ENCODE measurements at regions not wholly inside any gene's neighbourhood (a gene's known extent, or its start where the extent isn't known, plus 50 kb on each side); places are given as distances from the start of the nearest gene placed in this dataset.

GRCh38 chr4:156499684-156500083 lies 471.9 kb downstream of the PDGFC start:
- TF ChIP-seq, protein P1, sequence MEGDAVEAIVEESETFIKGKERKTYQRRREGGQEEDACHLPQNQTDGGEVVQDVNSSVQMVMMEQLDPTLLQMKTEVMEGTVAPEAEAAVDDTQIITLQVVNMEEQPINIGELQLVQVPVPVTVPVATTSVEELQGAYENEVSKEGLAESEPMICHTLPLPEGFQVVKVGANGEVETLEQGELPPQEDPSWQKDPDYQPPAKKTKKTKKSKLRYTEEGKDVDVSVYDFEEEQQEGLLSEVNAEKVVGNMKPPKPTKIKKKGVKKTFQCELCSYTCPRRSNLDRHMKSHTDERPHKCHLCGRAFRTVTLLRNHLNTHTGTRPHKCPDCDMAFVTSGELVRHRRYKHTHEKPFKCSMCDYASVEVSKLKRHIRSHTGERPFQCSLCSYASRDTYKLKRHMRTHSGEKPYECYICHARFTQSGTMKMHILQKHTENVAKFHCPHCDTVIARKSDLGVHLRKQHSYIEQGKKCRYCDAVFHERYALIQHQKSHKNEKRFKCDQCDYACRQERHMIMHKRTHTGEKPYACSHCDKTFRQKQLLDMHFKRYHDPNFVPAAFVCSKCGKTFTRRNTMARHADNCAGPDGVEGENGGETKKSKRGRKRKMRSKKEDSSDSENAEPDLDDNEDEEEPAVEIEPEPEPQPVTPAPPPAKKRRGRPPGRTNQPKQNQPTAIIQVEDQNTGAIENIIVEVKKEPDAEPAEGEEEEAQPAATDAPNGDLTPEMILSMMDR (IDR thresholded peaks at IDR 0.05) = no peak
- no peak for TF ChIP-seq POLR2AphosphoS5 (IDR thresholded peaks at IDR 0.05)
- TF ChIP-seq POLR2A (IDR thresholded peaks at IDR 0.05) = no peak
- intact Hi-C loops (cut with DNase I) = no loop called here
- 98% methylated on average over 2 of the region's 2 CpGs for WGBS

DNA sequence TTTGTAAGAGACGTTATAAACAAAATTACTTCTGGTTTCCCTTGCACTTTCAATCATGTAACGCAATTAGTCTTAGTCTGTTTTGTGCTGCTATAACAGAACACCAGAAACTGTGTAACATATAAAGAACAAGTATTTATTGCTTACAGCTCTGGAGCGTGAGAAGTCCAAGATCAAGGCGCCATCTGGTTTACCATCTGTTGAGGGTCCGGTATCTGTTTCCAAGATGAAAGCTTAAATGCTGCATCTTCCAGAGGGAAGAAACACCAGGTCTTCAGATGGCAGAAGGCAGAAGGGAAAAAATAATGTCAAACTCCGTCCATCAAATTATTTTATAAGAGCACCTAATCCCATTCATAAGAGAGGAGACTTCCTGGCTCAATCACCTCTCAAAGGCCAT lies 474.1 kb downstream of the PDGFC start:
- no peaks in the 10 kb centered on the region for H3K36me3 ChIP-seq
- H3K4me1 ChIP-seq (replicated peaks) = no peaks in the 10 kb centered on the region
- no peak for DNase-seq (ENCODE audit: low spot score)
- no peak overlapping the region for H3K4me3 ChIP-seq
- H3K27me3 ChIP-seq (replicated peaks; ENCODE audit: insufficient read depth) = no peaks in the 10 kb centered on the region
- TF ChIP-seq POLR2AphosphoS5 (IDR thresholded peaks at IDR 0.05) (no peak), POLR2A (IDR thresholded peaks at IDR 0.05) (no peak)
- TF ChIP-seq, protein P1 (IDR thresholded peaks at IDR 0.05) = no peak
- no peak overlapping the region for H3K27ac ChIP-seq
- no peaks in the 10 kb centered on the region for H3K9me3 ChIP-seq
- WGBS = 93% methylated on average over 6 of the region's 6 CpGs
- intact Hi-C loops (cut with DNase I) = no loop called here

More at GRCh38 chr4:156499684-156500083, 471.9 kb downstream of the PDGFC start:
- Histone ChIP-seq H3K4me1 (replicated peaks) (no peaks in the 10 kb centered on the region), H3K36me3 (no peaks in the 10 kb centered on the region), H3K27me3 (replicated peaks; ENCODE audit: insufficient read depth) (no peaks in the 10 kb centered on the region), H3K9me3 (no peaks in the 10 kb centered on the region), H3K27ac (no peak overlapping the region), H3K4me3 (no peak overlapping the region)
- DNase-seq (ENCODE audit: low spot score) = no peak

- Histone ChIP-seq H3K4me3 (no peak overlapping the region), H3K36me3 (no peaks in the 10 kb centered on the region), H3K27me3 (replicated peaks; ENCODE audit: insufficient read depth) (no peaks in the 10 kb centered on the region), H3K9me3 (no peaks in the 10 kb centered on the region), H3K27ac (no peak overlapping the region), H3K4me1 (replicated peaks) (no peaks in the 10 kb centered on the region)
- TF ChIP-seq POLR2A (IDR thresholded peaks at IDR 0.05) (no peak), POLR2AphosphoS5 (IDR thresholded peaks at IDR 0.05) (no peak)
- TF ChIP-seq, protein P1 (IDR thresholded peaks at IDR 0.05) = no peak
- WGBS = 55% methylated on average over 3 of the region's 3 CpGs
- intact Hi-C loops (cut with DNase I) = no loop called here
- no peak for DNase-seq (ENCODE audit: low spot score)
Observed at GRCh38 chr4:156496797-156497196, 474.8 kb downstream of the PDGFC start.

GRCh38 chr4:156495836-156496235 lies 475.8 kb downstream of the PDGFC start:
- no peaks in the 10 kb centered on the region for H3K36me3 ChIP-seq
- no peak for DNase-seq (ENCODE audit: low spot score)
- no peaks in the 10 kb centered on the region for H3K27me3 ChIP-seq (replicated peaks; ENCODE audit: insufficient read depth)
- no peaks in the 10 kb centered on the region for H3K9me3 ChIP-seq
- no peak overlapping the region for H3K27ac ChIP-seq
- H3K4me3 ChIP-seq = no peak overlapping the region
- intact Hi-C loops (cut with DNase I) = no loop called here
- TF ChIP-seq, protein P1 (IDR thresholded peaks at IDR 0.05) = no peak
- TF ChIP-seq POLR2AphosphoS5 (IDR thresholded peaks at IDR 0.05) (no peak), POLR2A (IDR thresholded peaks at IDR 0.05) (no peak)
- H3K4me1 ChIP-seq (replicated peaks) = no peaks in the 10 kb centered on the region
- WGBS = 32% methylated on average over 1 of the region's 1 CpG

DNA sequence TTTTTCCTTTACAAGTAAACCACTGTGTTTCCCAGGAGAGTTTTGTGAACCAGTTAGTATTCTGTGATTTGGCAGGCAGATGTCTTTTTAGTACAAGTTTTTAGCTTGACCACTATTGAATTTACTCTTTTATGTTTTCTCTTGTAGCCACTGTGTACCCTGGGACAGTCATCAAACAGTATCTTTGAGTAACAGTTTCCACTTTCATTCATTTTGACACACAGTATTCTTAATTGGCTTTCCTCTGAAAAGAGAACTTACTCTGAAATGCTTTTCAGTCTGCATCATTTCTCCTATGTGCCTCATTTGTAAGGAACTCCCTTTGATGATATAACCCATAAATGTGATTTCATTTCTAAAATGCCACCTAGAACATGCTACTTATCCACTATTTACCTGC lies 476.5 kb downstream of the PDGFC start:
- intact Hi-C loops (cut with DNase I) = no loop called here
- TF ChIP-seq, protein P1 (IDR thresholded peaks at IDR 0.05) = no peak
- TF ChIP-seq POLR2A (IDR thresholded peaks at IDR 0.05) (no peak), POLR2AphosphoS5 (IDR thresholded peaks at IDR 0.05) (no peak)
- Histone ChIP-seq H3K4me1 (replicated peaks) (no peaks in the 10 kb centered on the region), H3K9me3 (no peaks in the 10 kb centered on the region), H3K27ac (no peak overlapping the region), H3K36me3 (no peaks in the 10 kb centered on the region), H3K27me3 (replicated peaks; ENCODE audit: insufficient read depth) (no peaks in the 10 kb centered on the region), H3K4me3 (no peak overlapping the region)
- no peak for DNase-seq (ENCODE audit: low spot score)

Data from prostate gland (tissue), 2 donors.